EH (cell line): ENCODE measurements at regions not wholly inside any gene's neighbourhood (a gene's known extent, or its start where the extent isn't known, plus 50 kb on each side); places are given as distances from the start of the nearest gene placed in this dataset.
"Not testable (repeated sequence)": the region's sequence is repeated elsewhere in the genome, so short reads cannot be mapped to it uniquely, and the experiment has no call there.

Source experiments
- DNase-seq: peaks from one replicate; pipeline ENCODE4 v3.0.0-alpha.2; 2015; ENCODE audit warnings: low read depth

DNA sequence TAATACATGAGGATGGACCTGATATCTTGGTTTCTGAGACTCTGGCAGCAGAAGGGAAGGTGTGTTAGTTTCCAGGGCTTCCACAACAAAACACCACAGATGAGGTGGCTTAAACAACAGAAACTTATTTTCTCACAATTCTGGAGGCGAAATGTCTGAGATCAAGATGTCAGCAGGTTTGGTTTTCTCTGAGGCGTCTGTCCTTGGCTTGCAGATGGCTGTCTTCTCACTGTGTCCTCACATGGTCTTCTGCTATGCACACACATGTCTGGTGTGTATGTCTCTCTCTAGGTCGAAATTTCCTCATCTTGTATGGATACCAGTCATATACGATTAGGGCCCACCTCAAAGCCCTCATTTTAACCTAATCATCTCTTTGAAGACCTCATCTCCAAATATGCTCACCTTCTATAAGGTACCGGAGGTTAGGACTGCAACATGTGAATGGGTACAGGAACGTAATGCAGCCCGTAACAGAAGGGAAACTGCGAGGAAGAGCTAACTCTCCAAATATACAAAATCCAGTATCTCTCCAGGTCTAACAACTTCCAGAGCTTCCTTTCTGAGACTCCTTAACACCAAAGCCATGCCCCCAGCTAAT lies 139.8 kb upstream of the SMARCA2 start:
- no peak for DNase-seq

DNA sequence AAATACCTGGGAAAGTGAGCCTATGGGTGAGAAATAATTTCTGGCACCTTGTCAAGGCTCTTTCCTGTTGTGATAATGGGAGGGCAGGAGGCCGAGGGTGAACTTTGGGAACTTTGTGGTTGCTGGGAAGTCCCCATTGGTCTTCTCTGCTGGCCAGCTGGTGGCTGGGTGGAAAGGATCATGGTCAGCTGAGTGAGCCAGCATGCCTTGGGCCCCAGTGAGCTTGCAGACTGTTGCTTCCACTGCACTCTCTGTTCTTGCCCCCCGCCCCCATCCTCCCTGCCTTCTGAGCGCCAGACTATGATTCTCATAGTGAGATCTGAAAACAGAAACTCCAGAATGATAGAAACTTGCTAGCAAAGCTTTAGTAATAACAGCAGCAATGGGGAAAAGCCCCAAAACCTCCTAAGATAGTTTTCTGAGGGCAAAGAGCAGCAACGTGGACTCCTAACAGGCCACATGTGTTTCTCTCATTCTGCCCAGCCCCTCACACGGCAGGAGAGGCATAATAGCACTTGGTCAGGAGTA lies 139.2 kb upstream of the SMARCA2 start:
- DNase-seq: no peak

DNA sequence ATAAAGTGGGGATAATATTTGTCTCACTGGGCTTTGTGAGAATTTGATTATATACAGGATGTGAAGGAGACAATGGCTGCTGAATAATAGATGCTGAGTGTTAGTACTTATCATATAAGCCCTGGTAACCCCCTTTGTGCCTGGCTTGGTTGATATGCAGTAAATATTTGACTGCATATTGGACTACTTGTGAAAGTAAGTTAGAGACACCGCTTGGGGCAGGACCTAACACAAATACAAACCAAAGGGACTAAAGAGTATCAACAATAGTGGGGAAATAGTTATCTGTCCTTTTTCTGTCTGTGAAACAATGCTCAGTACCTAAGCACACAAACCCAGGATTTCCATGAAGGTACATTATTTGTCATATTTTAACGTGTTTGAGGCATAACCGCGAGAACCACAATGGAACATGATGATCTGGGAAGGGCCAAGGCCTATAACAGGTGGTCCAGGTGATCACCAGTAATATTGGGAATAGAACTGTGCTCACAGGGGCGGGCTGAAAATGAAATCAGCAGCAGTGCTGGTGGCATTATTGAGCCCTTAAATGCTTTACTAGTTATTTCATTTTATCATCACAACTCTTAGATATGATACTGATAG lies 138.2 kb upstream of the SMARCA2 start:
- DNase-seq: no peak

DNA sequence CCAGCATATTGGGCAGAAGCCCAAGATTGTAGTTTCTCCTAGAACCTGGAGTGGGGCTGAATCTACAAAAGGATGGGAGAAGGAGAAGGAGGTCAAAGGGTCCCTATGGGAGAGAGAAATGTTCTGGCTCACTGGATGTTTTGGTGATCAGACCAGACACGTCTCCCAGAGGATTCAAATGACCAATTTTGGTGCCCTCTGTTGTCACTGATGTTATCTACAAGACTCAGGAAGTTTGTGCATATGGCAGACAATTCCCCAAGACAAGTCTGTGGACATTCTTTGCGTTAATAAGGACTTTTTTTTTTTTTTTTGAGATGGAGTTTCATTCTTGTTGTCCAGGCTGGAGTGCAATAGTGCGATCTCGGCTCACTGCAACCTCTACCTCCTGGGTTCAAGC lies 137.2 kb upstream of the SMARCA2 start:
- DNase-seq: no peak

DNA sequence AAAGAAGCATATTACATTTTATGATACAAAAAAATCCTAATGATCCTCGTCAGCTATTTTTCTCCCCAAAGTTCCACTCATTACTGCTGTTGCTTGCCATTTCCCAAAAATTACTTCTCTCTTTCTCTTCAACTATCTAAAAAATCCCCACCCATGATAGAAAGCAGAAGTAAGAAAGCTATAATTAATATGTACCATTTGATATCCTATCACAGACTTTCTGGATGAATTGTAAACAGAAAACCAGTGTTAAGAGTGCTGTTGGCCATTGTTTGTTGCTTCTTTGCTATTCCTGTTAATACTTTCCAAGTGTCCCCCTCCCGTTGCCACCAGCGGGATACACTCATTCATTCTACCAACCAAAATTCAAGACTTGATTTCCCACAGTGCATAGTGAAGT lies 136.3 kb upstream of the SMARCA2 start:
- no peak for DNase-seq

DNA sequence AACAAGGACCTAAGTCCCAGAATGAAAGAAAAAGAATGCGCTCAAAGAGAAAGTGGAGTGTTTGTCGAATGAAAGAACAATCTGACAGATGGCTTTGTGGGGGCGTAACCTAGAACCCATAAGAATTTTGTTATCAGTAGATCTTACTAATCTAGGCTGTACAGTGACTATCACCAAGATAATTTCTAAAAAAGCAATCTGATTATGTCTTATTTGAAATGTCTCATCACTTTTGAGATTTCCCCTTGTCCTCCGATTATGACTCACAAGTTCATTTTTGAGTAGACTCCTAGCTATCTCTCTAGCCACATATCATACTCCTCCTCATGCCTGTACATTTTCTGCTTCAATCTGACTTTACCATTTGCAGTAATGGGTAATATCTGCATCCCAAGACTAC lies 135.6 kb upstream of the SMARCA2 start:
- DNase-seq: no peak

DNA sequence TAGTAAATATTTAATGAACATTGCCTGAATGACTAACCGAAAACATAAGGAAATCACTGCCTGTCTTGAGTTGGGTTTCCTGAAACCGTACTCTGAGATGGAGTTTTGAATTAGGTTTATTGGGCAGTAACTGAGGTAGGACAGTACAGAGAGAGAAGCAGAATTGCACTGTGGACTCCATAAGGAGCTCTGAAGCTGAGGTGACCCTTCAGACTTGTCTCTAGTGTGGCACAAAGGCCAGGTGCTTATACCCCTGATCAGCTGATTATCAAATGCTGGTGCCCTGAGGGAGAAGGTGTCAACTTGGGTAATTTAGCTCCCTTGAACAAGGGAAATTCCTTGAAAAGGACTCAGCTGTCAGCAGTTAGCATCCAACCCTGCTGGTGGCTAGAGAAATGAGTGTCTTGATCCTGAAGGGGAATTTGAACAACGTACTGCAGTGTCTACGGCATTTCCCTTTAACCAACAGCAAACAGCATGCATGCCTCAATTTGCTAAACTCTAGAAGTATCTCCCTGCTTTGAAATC lies 135.0 kb upstream of the SMARCA2 start:
- no peak for DNase-seq

DNA sequence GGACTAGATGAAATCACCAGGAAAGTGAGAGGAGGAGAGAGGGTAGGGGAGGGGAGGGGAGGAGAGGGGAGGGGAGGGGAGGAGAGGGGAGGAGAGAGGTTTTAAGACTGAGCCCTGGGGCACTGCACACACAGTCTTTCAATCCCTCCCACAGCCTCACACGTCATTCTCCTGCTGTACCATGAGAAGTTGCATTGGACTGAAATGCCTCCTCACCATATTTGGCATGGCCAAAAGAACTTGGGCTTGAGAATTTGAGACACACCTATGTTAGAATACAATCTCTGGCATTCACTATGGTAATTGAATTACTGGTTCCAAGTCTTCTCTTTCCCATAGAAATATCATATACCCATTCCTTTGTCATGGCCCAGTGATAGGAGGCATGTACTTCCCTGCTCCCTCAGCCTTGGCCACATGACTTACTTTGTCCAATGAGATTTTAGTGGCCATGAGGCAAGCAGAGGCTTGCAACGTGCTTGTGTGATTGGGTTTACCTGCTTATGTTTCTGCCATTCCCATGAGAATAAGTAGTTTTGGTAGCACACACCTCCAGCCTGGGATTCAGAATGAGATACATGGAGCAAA lies 133.3 kb upstream of the SMARCA2 start:
- no peak for DNase-seq

DNA sequence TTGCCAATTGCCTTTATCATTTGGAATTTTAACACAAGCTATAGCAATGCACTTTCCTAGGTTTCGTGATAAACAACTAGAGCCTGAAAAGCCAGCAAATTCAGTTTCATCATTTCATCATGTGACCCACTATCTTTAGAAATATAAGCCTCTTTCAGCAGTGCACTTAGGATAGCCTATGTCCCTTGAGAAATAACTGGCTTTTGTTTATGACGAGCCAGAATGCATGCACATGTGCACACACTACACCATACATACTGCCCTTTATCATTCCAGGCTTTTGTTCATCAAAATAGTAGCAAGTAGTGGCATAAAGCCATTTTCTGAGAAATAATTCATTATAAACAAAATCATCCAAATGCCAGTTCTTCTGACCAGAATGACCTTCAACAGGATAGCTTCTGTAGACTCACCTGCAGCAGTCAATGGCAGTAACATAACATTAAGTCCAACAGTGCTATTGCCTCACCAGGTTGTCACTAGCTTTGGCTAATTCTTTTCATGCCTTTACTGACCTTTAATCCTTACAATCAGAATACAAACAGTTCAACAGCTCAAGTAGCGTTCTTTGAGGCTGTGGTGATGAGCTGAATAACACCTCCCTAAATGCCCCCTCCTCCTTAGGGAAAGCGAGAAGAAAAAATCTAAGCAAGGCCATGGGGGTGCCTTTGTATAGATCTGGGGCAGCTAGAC lies 132.3 kb upstream of the SMARCA2 start:
- no peak for DNase-seq

DNA sequence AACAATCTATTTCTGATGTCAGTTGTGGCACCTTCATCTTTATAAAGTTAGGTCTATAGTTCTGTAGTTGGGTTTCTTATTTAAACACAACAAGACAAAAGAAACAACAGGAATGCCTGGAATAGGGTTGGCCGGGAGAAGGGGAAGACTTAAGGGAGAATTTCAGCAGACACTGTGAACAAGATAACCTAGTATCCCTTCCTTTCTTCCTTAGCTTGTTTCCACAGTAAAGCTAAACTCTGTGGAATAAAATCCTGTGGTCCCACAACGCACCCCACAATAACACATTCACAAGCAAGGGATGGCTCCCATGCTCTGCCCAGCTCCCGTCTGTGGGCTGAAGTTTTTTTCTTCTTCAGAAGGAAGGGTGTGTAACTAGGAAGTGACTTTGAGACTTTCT lies 124.9 kb upstream of the SMARCA2 start:
- DNase-seq: no peak

DNA sequence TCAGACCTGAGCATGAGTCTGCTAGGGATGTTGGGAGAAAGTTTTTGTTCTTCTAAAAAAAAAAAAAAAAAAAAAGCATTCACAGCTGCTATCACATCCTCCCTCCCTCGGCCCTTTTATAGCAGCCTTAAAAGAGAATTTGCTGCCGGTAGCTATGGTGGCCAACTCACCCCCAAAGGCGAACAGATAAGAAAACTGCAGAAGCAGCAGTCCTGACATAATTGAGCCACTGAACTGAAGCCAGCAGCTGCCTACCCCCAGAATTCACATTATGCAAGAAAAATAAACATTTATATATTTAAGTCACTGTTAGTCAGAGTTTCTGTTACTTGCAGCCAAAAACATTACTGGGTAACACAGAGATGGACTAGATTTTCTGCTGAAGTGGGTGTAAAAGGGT lies 124.3 kb upstream of the SMARCA2 start:
- peak; percentile 18 for DNase-seq

DNA sequence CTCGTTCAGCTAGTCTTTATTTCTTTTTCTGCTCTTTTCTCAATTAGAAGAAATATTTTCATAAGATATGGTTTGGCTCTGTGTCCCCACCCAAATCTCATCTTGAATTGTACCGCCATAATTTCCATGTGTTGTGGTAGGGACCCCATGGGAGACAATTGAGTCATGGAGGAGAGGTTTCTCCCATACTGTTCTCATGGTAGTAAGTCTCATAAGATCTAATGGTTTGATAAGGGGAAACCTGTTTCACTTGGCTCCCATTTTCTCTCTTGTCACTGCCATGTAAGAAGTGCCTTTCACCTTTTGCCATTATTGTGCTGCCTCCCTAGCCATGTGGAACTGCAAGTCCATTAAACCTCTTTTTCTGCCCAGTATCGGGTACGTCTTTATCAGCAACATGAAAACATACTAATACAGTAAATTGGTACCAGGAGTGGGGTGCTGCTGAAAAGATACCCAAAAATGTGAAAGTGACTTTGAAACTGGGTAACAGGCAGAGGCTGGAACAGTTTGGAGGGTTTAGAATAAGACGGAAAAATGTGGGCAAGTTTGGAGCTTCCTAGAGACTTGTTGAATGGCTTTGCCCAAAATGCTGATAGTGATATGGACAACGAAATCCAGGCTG lies 112.0 kb upstream of the SMARCA2 start:
- DNase-seq: not testable (repeated sequence)

DNA sequence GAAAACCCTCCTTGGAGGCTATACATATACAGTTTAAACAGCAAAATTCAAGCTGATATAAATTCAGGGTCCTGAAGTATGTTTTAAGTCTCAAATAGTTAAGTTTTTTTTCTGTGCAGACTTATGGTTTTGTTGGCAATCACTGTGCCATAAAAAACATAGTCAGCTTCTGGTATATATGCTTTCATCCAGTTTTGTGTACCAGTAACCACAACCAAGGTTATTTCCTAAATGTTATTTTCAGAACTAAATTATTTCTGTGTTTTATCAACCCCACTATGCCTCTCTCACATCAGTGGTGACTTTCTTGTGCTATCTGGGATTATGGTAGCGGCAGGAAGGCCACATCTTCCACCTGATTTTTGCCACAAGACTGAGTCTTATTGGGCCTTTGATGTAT lies 107.7 kb upstream of the SMARCA2 start:
- no peak for DNase-seq

DNA sequence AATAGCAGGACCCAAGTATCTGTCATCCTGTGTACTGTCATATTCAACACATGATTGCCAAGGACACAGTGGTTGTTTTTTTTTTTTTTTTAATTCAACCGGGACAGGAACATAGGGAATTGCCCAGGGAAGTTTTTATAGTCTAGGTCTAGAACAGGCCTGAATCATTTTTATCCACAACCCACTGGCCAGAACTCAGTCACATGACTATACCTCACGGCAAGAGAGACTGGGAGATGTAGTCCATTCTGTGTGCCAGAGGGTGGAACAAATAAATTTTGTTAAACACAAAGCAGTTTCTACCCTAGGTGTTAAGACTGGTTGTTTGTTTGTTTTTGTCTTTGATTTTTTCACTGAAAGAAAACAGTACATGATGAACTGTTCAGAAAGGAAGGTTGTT lies 105.8 kb upstream of the SMARCA2 start:
- DNase-seq: no peak

DNA sequence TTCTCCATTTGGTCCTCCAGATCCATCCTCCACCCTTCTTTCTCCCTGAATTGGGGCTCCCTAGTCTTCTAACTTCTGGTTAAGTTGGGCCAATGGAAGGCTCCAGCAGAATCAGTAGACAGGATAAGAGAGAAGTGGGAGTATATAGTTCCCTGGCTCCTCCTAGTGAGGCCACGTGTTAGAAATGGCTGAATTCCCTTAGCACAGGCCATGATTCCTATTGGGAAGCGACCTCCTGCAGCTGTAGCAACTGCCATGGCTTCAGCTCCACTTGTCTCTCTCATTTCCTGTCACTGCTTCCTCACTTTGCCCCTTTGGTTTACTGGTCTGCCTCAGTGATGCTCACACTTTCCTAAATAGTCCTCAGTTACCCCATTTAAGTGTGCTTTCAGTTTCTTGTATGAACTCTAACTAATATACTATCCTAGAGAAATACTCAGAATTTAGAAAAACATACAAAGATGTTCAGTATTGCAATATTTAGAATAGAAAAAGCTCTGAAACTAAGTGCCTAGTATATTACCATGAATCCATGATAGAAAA lies 104.8 kb upstream of the SMARCA2 start:
- no peak for DNase-seq

DNA sequence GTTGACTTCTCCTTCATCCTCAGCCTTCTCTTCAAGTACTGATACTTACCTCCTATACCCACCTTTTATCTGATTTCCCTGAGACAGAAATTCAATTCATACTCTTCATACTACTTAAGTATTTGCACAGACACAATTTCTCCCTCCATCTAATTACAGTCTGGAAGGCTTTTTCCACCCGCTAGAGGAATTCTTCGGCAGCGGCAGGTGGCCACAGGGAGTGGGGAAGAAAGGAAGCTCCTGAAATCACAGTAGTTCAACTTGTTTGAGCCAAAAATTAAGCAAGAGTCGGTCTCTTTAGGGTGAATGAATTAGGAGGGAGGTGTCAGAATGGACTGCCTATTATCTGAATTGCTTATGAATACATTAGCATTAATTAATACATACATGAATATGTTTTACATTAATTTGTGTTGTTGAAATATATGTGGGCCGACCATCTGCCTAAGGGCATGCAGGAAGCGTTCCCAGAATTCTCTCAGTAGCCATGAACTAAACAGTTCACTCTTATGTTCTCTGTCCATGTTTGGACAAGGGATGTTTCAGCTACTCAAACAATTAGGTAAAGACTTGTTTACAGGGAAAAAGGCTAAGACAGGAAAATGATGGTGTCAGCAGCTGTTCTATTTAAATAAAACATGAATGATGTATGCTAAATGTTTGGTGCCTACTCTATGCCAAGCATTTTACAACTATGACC lies 101.4 kb upstream of the SMARCA2 start:
- DNase-seq: no peak

DNA sequence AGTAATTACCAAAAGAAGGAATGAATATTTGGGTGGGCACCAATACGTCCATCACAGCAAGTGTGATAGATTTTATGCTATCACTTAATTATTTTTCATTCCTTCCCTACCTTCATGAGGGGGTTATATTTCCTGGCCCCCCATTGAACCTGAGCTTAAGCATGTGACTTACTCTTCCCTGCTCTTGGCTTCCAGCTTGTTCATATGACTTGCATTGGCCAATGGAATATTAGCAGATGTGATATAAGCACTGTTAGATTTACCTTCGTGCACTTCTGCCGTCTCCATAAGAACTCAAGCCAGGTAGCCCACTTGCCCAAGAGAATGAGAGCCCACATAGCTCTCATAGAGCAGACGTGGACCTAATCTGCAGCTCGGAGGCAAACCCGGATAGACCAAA lies 99.1 kb upstream of the SMARCA2 start:
- peak; percentile 3 for DNase-seq

DNA sequence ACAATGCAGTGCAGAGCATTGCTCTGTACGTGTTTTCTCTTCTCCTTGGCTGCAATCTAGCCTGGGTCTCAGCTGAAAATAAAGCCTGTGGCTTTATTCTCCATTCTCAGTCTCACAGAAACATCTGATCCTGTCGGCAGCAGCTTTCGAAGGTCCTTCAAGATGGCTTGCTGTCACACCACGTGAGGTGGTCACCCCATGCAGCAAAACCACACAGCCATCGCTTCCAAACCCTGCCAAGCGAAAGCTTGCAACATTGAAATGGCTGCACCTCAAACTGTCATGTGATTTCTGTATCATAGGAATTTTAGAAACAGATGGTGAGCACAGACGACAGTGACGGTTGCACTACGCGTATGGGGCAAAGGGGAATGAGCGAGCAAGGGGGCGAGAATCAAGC lies 98.5 kb upstream of the SMARCA2 start:
- DNase-seq: no peak

DNA sequence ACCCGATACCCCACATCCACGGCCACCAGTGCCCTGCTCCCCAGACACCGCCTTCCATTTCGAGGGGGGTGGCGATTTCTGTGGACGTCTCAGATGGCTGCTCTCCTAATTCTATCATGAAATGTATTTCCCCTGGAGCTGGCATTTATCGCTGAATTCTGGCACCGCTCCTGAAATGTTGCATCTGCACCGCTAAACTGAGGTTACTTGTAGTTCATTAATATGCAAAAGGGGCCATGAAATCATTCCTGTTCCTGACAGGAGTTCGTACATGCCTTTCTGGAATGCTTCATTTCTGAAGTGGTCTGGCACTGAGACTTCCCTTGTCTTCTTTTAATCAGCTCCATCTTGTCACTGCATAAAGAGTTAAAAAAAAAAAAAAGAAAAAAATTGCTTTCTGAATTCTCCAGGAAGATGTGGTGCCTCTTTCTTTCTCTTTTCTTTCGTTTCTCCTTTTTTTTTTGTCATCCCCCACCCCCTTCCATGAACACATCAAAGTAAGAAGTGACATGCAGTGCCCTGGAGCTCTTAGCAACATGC lies 97.7 kb upstream of the SMARCA2 start:
- DNase-seq: no peak

DNA sequence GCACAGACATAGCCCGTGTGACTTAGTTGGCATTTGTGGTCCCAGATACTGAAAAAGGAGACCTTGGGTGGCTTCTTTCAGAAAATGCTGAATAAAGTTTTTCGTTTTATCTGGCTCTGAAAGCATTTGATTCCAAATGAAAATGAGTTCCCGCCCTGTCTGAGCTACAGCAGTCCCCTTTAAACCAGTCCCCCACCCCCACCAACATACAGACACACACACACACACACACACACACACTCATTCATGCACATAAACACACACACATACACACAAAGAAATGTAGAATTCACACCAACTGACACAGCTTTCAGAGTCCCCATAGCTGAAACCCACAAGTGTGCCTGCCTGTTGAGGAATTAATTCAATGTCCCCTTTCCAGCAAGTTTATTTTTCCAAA lies 97.0 kb upstream of the SMARCA2 start:
- no peak for DNase-seq

DNA sequence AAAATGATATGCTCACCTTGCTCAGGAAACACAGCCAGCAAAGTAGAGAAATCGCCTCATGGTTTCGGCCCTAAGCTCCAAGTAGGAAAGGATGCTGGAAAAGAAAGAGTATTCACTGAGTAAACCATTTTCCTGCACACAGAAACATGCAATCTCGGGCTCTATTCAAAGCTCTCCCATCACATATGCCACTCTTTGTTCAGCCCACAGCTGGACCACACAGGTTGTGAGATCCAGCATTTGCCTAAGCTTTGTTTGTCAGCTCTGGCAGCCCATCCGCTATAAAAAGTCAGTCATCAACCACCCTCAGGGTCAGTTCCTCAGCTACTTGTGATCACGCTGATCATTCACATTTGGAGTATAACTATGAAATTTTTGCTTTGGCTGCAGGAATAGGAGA lies 96.5 kb upstream of the SMARCA2 start:
- DNase-seq: no peak
